Mammary epithelial cell (primary cell): ENCODE measurements at regions not wholly inside any gene's neighbourhood (a gene's known extent, or its start where the extent isn't known, plus 50 kb on each side); places are given as distances from the start of the nearest gene placed in this dataset.
"Not testable (repeated sequence)": the region's sequence is repeated elsewhere in the genome, so short reads cannot be mapped to it uniquely, and the experiment has no call there.

Experiments used
- CTCF ChIP-seq, 2 donors: IDR thresholded peaks in 1 of 2; conservative IDR thresholded peaks in 1 of 2; 2 replicates each; pipeline ENCODE4 v1.5.1; 2011 to 2012; ENCODE audit warnings: inconsistent platforms in 2 of 2, low read length in 2 of 2, mild to moderate bottlenecking in 2 of 2, control low read depth in 1 of 2, low read depth in 1 of 2; ENCODE audit not compliant: insufficient read depth in 1 of 2; ENCODE audit errors: extremely low read depth in 1 of 2
- EZH2 ChIP-seq: IDR thresholded peaks from 2 replicates; pipeline ENCODE4 v1.6.1; 2012; ENCODE audit warnings: low read length, inconsistent platforms, borderline replicate concordance

GRCh38 chr2:212715411-212715810 lies 176.8 kb upstream of the ERBB4 start:
- TF ChIP-seq CTCF (conservative IDR thresholded peaks at IDR 0.05 in 1 of 2, IDR thresholded peaks at IDR 0.05 in 1 of 2; ENCODE audit: extremely low read depth in 1 of 2, insufficient read depth in 1 of 2, low read depth in 1 of 2, low read length in 2 of 2); EZH2: not testable (repeated sequence)
